Activated CD4-positive, alpha-beta T cell treated with anti-CD3 and anti-CD28 coated beads for 24 hours (primary cell): ENCODE measurements at regions not wholly inside any gene's neighbourhood (a gene's known extent, or its start where the extent isn't known, plus 50 kb on each side); places are given as distances from the start of the nearest gene placed in this dataset.

Source experiments
- DNase-seq, 2 donors: peaks; one replicate each; pipeline ENCODE4 v3.0.0-alpha.2; 2020; ENCODE audit warnings: low read depth in 2 of 2

- no peak for DNase-seq
These were observed 240.7 kb downstream of the BMP7 start for GRCh38 chr20:57025666-57026224.

DNA sequence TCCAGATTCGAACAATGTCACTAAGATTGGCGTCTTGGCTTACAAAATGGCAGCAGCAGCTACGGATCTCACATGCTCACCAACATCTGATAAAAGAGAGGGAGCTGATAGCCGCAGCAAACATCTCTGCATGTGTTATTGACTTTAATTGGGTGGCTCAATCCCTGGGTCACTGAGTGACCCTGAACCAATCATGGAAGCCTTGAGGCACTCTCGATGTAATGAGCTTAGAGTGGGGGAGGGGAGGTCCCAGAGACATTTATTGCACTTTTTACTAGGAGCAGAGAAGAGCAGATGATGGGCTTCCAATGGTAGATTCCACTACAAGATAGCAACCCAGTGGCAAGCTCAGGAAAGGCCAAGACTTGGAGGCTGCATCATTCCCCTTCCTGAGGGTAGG is 238.7 kb downstream of the BMP7 start:
- DNase-seq, result no peak

GRCh38 chr20:57030611-57031600 is 235.5 kb downstream of the BMP7 start:
- DNase-seq, result no peak

- no peak for DNase-seq
These were observed 234.5 kb downstream of the BMP7 start for GRCh38 chr20:57031867-57032355.

- no peak for DNase-seq
These were observed 233.6 kb downstream of the BMP7 start for GRCh38 chr20:57032847-57033246.

GRCh38 chr20:57034001-57034400 is 232.4 kb downstream of the BMP7 start:
- DNase-seq, result no peak

- no peak for DNase-seq
These were observed 228.8 kb downstream of the BMP7 start for GRCh38 chr20:57037689-57038088.

GRCh38 chr20:57038608-57039440 is 227.6 kb downstream of the BMP7 start:
- DNase-seq, result no peak

DNA sequence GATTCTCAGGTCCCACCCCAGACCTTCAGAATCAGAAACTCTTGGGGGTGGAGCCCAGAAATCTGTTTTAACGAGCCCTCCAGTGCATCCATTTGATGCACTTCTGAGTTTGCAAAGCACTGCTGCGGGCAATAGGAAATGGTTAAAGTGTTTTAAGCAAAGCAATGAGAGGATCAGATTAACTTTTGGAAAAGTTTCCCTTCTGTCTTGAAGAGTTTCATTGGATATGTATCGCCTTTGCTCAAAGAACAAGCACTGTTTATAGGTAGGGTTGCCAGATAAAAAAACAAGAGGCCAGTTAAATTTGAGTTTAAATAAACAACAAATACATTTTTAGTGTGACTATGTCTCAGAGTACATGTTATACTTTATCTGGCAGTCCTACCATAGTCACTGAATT is 226.0 kb downstream of the BMP7 start:
- DNase-seq, result no peak

- no peak for DNase-seq
These were observed 225.5 kb downstream of the BMP7 start for GRCh38 chr20:57040924-57041323.

DNA sequence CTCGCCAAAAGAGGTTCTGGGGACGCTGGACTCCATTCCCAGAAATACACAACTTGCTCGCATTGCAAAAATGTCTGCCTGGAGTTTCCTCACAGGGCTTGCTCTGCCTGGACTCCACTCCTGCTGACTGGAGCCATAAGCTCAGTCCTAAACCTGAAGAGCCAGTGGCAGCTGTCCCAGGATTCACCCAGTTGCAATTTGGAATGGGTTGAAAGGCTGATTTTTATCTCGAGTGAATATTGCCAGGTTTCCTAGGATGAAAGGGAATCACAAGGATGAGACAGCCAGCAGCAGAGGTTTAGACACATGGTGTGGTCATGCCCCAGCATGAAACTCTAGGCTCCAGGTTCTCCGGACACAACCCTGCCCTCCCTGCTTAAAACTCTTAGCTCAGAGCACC is 223.3 kb downstream of the BMP7 start:
- DNase-seq, result no peak

GRCh38 chr20:57043669-57044268 is 222.7 kb downstream of the BMP7 start:
- no peak for DNase-seq

GRCh38 chr20:57047281-57048026 is 219.0 kb downstream of the BMP7 start:
- DNase-seq, result no peak

- DNase-seq, result no peak
These were observed 218.2 kb downstream of the BMP7 start for GRCh38 chr20:57048027-57048869.

DNA sequence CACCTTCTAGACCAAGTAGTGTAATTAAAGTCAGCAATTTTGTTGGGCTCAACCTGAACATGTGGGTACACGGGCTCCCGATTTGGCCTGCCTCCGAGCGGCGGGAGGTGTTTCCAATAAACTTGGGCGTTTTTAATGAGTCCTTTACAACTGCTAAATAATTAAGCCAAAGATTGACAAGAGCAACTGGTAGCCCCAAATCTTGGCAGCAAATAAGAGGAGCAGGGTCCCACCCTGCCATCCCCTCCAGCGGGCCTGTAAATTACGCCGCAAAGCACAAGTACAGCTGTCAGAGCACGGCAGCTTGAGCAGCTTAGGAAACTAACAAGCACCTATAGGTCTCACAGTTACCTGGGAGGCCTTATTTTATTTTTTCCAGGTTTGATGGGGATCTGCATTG is 217.1 kb downstream of the BMP7 start:
- DNase-seq, result no peak

GRCh38 chr20:57051096-57051495 is 215.3 kb downstream of the BMP7 start:
- DNase-seq, result no peak

- DNase-seq, result no peak
These were observed 213.4 kb downstream of the BMP7 start for GRCh38 chr20:57053067-57053466.

DNA sequence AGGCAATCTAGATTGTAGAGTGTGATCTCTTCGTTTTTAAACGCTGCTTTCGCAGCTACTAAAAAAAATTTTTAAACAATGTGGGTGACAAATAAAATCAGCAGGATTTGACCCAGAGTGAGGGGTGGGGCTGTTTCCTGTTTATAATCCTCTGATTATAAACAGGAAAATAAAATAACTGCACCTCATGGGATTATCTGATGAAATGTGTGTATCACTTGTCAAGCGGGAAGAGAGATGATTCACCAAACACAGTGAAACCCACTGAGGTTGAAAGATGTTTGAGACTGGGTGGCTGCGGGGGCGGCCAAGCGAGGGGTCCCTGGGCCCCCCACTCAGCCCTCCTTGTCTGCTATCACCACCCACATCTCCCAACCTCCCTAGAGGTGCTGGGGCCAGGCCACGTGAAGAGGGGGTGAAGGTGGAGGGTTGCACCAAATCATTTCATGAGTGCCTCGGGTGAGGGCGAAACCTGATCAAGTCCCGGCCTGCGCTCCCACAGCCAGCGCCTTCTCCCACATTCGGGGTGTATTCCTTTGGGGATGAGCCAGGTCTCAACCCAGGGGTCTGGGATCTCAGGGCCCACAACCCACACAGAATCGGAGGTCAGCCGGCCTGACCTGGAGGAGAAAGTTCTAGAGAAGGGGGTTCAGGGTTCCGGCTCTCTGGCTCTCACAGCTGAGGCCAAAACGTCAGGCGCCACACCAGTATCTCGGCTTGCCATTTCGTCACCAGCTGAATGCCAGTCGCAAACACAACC is 212.5 kb downstream of the BMP7 start:
- DNase-seq, result no peak

- no peak for DNase-seq
These were observed 211.1 kb downstream of the BMP7 start for GRCh38 chr20:57055345-57055744.
